Mucosa of gallbladder (tissue), 1 donor: ENCODE measurements at regions not wholly inside any gene's neighbourhood (a gene's known extent, or its start where the extent isn't known, plus 50 kb on each side); places are given as distances from the start of the nearest gene placed in this dataset.

Source experiments
- DNase-seq: peaks from one replicate; pipeline ENCODE4 v3.0.0-alpha.2; 2020; ENCODE audit warnings: low spot score
- donor health status: DM: no; HTN: no; CAD: no.

DNA sequence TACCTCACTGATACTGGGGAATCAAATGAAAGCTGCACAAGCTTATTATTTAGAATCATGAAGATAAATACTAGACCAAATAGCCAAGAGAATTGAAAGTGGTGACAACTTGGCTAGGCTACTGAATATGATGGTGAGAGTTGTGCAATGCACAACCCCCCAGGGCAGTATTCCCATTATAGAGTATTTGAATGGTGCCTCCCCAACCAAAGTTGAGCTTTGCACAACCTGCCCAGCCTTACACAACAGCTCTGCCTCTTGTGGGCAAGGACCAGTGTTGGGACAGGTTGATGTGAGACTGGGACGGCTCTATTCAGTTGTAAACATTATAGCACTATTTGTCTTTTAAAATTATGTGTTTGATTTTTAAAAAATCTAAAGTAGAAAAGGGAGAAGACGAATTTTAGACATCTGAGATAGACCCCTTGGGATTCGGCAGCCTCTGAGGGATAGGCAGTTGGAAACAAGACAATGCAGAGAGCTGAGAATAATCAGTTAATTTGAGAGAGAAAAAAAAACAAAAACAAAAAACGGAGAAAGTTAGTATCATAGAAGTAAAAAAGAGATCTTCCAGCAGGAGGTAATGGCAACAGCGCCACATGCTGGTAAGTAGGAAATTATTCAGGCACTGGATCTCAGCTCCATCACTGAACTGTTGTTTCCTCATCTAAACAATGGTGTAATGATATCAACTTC lies 91.0 kb upstream of the KCNA3 start:
- DNase-seq: peak; percentile 41

GRCh38 chr1:110763149-110763548 lies 88.4 kb upstream of the KCNA3 start:
- no peak for DNase-seq

DNA sequence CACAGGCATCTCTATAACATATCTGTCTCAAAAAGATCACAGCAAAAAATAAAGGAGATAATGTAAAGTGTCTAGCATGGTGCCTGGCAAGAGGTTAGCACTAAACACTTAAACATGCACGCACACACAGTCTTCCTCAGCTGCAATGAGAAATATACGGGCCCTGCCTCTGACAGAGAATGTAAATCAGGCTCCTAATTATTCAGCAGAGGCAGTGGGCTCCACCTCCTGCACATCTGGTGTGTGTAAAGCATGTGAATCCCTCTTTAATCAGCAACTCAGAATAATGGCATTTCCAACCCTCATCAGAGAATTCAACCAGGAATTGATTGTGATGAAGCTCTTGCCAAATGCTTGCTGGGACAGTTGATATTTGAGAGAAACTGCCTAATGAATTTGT lies 85.6 kb upstream of the KCNA3 start:
- no peak for DNase-seq

DNA sequence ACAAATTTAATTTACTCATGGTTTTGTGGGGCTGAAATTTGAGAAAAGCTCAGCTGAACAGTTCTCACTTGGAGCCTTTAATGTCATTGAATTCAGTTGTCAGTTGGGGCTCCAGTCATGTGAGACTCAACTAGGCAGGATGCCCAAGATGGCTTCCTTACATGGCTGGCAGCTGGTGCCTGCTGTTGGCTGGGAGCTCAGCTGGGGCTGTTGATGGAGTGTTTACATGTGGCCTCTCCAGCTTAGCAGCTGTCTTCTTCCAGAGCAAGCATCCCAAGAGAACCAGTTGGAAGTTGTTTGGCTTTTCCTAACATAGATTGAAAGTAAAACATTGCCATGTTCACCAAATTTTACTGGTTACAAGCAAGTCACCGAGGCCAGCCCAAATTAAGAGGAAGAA lies 81.8 kb upstream of the KCNA3 start:
- DNase-seq: no peak

DNA sequence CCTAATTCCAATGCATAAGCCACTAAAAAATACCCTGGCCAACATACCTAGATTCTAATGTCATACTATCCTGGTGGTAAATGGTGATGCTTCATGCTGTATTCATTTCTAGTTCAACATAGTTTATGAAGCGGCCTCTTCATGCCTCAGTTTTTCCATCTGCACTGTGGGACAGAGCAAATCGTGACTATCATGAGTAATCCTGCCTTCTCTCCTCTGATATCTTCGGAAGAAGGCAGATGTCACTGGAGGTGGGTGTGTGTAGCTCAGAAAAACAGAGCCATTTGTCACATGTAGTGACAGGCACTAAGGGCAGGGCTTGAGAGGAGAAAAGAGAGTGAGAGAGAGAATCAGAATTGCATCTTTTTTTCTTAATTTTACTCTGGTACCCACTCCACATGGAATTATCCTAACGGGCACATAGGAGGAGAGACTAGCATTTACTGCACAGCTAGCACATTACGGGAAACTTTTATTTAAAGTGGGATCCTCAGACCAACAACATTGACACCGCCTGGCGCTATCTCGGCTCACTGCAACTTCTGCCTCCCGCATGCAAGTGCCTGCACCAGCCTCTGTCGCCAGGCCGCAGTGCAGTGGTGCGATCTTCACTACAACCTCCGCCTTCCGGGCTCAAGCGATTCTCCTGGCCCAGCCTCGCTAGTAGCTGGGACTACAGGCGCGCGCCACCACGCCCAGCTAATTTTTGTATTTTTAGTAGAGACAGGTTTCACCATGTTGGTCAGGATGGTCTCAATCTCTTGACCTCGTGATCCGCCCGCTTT lies 78.4 kb upstream of the KCNA3 start:
- DNase-seq: no peak

- no peak for DNase-seq
Observed at GRCh38 chr1:110750562-110750961, 75.8 kb upstream of the KCNA3 start.

DNA sequence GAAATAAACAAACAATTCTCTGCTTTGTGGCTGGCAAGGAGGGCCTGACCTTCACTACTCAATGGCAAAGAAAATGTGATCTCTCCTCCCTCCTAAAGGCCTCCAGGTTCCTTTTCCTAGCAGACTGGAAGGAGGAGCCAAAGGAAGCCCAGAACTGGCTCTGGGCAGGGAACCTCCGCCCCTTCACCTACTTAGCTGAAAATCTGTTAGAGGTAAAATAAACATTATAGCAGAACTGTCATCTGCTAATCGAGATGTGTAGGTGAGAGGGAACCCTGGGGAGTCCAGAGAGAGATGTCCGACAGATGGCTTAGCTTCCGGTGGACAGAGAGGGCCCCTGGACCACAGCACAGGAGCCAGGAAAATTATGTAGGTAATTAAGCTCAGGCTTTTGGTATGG lies 75.2 kb upstream of the KCNA3 start:
- no peak for DNase-seq

GRCh38 chr1:110746644-110747259 lies 72.0 kb upstream of the KCNA3 start:
- peak; percentile 62 for DNase-seq

DNA sequence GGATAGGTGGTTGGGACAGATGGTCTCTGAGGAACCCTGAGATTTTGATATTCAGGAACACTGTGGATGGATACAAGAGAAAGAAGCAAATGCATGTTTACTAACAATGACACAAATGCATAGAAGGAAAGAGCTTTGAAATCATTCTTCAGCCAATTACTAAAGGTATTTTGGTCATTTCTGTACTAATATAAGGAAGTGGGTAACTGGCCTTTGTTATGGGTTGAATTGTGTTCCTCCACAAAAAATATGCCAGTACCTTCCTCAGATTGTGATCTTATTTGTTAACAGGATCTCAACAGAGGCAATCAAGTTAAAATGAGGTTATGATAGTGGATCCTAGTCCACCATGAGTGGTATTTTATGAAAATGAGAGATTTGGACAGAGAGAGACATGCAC lies 68.7 kb upstream of the KCNA3 start:
- no peak for DNase-seq

DNA sequence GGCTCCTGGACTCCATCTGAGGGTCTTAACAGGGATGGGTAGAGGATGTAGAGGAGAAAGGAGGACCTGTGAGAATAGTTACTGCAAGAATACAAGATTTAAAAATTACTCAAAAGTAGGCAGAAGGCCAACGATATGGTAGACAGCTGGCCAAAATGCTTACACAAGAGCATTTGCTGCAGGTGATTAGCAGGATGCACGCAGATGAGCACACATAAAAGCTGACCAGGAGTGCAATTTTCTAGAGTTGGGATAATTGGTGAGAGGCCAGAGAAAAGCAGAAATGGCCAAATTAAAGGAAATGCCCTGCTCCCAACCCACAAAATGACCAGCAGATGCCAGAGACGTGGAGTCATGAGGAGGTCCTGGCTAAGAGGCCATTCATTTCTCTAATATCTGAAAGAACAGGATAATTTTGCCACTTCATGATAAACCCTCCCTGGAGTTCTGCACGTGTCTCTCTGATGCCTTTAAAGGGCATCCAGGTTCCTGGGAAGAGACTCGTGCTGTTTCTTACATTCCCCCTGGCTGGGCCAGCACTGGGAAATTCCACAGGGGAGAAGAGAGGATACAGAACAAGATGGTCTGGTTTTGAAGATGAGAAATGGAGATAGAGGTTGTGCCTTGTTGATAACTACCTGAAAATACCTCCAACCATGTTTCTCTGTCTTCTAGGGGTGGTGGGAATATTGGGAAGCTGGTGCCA lies 62.3 kb upstream of the KCNA3 start:
- no peak for DNase-seq

GRCh38 chr1:110734133-110734680 lies 59.5 kb upstream of the KCNA3 start:
- no peak for DNase-seq

DNA sequence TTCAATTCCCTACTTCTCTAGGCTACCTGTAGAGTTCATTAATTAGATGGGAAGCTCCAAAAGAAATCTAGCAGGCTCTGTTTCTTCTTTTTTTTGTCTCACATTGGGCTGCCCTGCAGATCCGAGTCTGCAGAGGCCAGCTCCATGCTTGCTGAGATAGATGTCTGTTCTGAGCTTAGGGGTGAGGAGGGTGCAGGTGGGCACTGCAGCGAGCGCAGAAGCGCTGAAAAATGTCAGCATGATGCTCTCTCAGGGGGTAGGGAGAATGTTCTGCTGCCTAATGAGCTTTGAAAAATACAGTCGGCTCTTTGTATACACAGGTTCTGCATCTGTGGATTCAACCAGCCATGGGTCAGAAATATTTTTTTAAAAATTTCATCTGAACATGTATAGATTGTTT lies 56.8 kb upstream of the KCNA3 start:
- DNase-seq: no peak

DNA sequence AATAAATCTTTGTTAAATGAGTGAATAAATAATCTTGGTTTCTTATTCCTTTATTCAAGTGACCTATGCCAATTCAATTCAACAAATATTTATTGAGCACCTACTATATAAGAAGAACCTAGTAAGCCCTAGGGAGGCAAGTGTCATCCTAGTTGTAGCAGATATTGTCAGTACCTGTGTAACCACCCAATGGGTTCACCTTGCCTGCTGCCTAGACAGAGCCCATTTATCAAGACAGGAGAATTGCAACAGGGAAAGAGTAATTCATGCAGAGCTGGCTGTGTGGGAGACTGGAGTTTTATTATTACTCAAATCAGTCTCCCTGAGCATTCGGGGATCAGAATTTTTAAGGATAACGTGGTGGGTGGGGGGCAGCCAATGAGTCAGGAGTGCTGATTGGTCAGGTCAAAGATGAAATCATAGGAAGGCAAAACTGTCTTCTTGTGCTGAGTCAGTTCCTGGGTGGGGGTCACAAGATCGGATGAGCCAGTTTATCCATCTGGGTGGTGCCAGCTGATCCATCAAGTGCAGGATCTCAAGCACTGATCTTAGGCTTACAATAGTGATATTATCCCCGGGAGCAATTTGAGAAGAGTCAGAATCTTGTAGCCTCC lies 53.8 kb upstream of the KCNA3 start:
- DNase-seq: no peak

- DNase-seq: no peak
Observed at GRCh38 chr1:110727246-110727645, 52.5 kb upstream of the KCNA3 start.

DNA sequence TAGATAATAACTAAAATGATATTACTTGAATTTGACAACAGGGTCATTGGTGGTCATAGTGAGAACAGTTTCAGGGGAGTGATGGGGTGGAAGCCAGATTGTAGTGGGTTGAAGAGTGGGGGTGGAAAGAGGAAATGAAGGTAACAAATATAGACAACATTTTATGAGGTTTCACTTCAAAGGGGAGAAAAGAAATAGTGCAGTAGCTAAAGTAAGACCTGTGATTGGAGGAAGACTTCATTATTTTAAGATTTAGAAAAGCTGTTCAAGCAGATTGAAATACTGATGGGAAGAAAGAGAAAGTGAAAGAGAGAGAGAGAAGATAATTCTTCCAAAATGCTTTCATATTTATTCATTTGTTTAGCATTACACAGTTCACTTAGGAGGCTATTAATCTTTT lies 52.0 kb upstream of the KCNA3 start:
- DNase-seq: no peak
